ENCODE measurements at regions not wholly inside any gene's neighbourhood (a gene's known extent, or its start where the extent isn't known, plus 50 kb on each side); places are given as distances from the start of the nearest gene placed in this dataset.

DNA sequence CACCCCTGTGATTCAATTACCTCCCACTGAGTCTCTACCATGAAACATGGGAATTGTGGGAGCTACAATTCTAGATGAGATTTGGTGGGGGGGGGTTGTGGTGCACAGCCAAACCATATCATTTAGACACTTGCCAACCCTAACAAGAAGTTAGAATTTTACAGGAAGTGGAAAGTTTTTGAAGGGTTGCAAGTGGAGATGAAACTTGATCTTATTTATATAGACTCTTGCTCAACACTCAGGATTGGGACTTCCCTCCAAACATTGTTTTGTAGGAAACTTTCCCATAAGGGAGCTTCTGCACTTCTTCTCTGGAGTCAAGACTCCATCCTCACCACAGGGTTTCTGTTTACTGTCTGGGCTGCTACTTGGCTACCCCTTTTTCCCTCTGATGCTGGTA lies 266.7 kb upstream of the CDH11 start:
- FAIRE-seq: no peak
- H4K8ac ChIP-seq (ENCODE audit: extremely low read depth, insufficient read depth, low read length): no peak overlapping the region
- no peaks in the 10 kb centered on the region for H4K20me1 ChIP-seq (replicated peaks in 1 of 2; ENCODE audit: control insufficient read depth in 1 of 2, insufficient read depth in 2 of 2, low read length in 2 of 2)
- H3K23me2 ChIP-seq (ENCODE audit: low read depth, low read length): no peaks in the 10 kb centered on the region
- H4K91ac ChIP-seq (replicated peaks; ENCODE audit: insufficient read length, low read length): no peak overlapping the region
- H2BK12ac ChIP-seq (ENCODE audit: low read depth, low read length): no peak overlapping the region
- no peak overlapping the region for H3K18ac ChIP-seq (ENCODE audit: extremely low read depth, low read length)
- no peak overlapping the region for H3K4me2 ChIP-seq (ENCODE audit: insufficient read depth in 1 of 2, low read depth in 2 of 2, low read length in 2 of 2)
- POLR2A ChIA-PET (ENCODE audit: partially characterized antibody): no interaction called here
- no peak for DNase-seq (ENCODE audit: low read depth in 1 of 2, low spot score in 2 of 2)
- no peak for TF ChIP-seq SRF (IDR thresholded peaks at IDR 0.05; ENCODE audit: low read depth, low read length)
- no peak for TF ChIP-seq POLR2AphosphoS5 (IDR thresholded peaks at IDR 0.05; ENCODE audit: low read depth, low read length)
- TF ChIP-seq, protein P1, sequence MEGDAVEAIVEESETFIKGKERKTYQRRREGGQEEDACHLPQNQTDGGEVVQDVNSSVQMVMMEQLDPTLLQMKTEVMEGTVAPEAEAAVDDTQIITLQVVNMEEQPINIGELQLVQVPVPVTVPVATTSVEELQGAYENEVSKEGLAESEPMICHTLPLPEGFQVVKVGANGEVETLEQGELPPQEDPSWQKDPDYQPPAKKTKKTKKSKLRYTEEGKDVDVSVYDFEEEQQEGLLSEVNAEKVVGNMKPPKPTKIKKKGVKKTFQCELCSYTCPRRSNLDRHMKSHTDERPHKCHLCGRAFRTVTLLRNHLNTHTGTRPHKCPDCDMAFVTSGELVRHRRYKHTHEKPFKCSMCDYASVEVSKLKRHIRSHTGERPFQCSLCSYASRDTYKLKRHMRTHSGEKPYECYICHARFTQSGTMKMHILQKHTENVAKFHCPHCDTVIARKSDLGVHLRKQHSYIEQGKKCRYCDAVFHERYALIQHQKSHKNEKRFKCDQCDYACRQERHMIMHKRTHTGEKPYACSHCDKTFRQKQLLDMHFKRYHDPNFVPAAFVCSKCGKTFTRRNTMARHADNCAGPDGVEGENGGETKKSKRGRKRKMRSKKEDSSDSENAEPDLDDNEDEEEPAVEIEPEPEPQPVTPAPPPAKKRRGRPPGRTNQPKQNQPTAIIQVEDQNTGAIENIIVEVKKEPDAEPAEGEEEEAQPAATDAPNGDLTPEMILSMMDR (IDR thresholded peaks at IDR 0.05; ENCODE audit: control extremely low read depth in 1 of 3, insufficient read depth in 1 of 3, low read depth in 1 of 3, low read length in 3 of 3): no peak
- TF ChIP-seq, protein P2, sequence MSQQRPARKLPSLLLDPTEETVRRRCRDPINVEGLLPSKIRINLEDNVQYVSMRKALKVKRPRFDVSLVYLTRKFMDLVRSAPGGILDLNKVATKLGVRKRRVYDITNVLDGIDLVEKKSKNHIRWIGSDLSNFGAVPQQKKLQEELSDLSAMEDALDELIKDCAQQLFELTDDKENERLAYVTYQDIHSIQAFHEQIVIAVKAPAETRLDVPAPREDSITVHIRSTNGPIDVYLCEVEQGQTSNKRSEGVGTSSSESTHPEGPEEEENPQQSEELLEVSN (IDR thresholded peaks at IDR 0.05): no peak
- no peak for TF ChIP-seq ZNF274 (IDR thresholded peaks at IDR 0.05; ENCODE audit: borderline replicate concordance, extremely low read depth, low read length)
- TF ChIP-seq MAFK (IDR thresholded peaks at IDR 0.05; ENCODE audit: low read depth, low read length): no peak
- TF ChIP-seq RAD21 (IDR thresholded peaks at IDR 0.05 in 1 of 2, conservative IDR thresholded peaks at IDR 0.05 in 1 of 2; ENCODE audit: low read depth in 2 of 2, low read length in 2 of 2): no peak
- no peak for TF ChIP-seq SAP30 (IDR thresholded peaks at IDR 0.05; ENCODE audit: insufficient read depth, insufficient replicate concordance, low read length)
- no peak for TF ChIP-seq YY1 (IDR thresholded peaks at IDR 0.05; ENCODE audit: low read depth, low read length)
- TF ChIP-seq BCL11A (IDR thresholded peaks at IDR 0.05; ENCODE audit: low read depth in 2 of 2, low read length in 2 of 2): no peak
- H2AK5ac ChIP-seq (ENCODE audit: low read depth, low read length): no peak overlapping the region
- H2BK20ac ChIP-seq (ENCODE audit: low read length): no peak overlapping the region
- no peak overlapping the region for H3K4ac ChIP-seq (replicated peaks; ENCODE audit: insufficient read length, low read depth, low read length)
- H3K79me1 ChIP-seq (ENCODE audit: low read depth, low read length): no peaks in the 10 kb centered on the region
- no peaks in the 10 kb centered on the region for H3K4me1 ChIP-seq (replicated peaks in 1 of 4; ENCODE audit: control insufficient read depth in 3 of 4, insufficient read depth in 4 of 4, low read length in 3 of 4)
- H2BK15ac ChIP-seq (ENCODE audit: low read length): no peak overlapping the region
- no peak overlapping the region for H3K9ac ChIP-seq (replicated peaks in 1 of 4; ENCODE audit: extremely low read depth in 1 of 4, low read depth in 3 of 4, low read length in 3 of 4)
- H2AFZ ChIP-seq (ENCODE audit: low read length): no peak overlapping the region
- H4K5ac ChIP-seq (ENCODE audit: insufficient read length, low read depth, low read length): no peak overlapping the region
- H3K27ac ChIP-seq (ENCODE audit: low read depth, low read length): no peak overlapping the region
- no peaks in the 10 kb centered on the region for H3K79me2 ChIP-seq (ENCODE audit: control insufficient read depth in 1 of 2, insufficient read depth in 2 of 2, low read length in 2 of 2)
- H3K56ac ChIP-seq (replicated peaks; ENCODE audit: insufficient read length, low read depth, low read length): no peak overlapping the region
- CTCF ChIA-PET (ENCODE audit: partially characterized antibody): interaction anchor here (0.6 to 0.8 kb wide), 2 partner anchors 170 to 245 kb away, joined by 3 read pairs; no protein-coding TSS in a partner anchor
- no peak overlapping the region for H3K4me3 ChIP-seq (ENCODE audit: extremely low read depth in 1 of 4, insufficient read depth in 2 of 4, low read depth in 3 of 4, low read length in 4 of 4)
- H2BK120ac ChIP-seq (replicated peaks; ENCODE audit: low read depth, low read length): no peak overlapping the region
- H3K23ac ChIP-seq (ENCODE audit: insufficient read length): no peak overlapping the region
- H3K9me3 ChIP-seq (ENCODE audit: insufficient read depth in 2 of 2, low read depth in 1 of 2, low read length in 1 of 2): peaks cover 12 to 14% of the 10 kb centered on the region in 2 experiments; a peak in 1 of 4 replicates
- H2BK5ac ChIP-seq (ENCODE audit: low read depth, low read length): no peak overlapping the region
- H3K36me3 ChIP-seq (ENCODE audit: control insufficient read depth in 2 of 4, insufficient read depth in 4 of 4, low read length in 3 of 4): 0 out of 8 replicates have a peak, but pooled peaks cover 0 to 5% (median 0%) of the 10 kb centered on the region in 4 experiments
- peaks cover 0 to 1% (median 0%) of the 10 kb centered on the region in 4 experiments; a peak in 1 of 7 replicates for H3K27me3 ChIP-seq (replicated peaks in 1 of 4; ENCODE audit: control insufficient read depth in 3 of 4, extremely low read depth in 1 of 4, insufficient read depth in 3 of 4, low read length in 3 of 4)
- no peak overlapping the region for H3K14ac ChIP-seq (ENCODE audit: insufficient read length)

Data from H1 (cell line).